Breast epithelium (tissue), 4 donors: ENCODE measurements at regions not wholly inside any gene's neighbourhood (a gene's known extent, or its start where the extent isn't known, plus 50 kb on each side); places are given as distances from the start of the nearest gene placed in this dataset.

Experiments used
- DNase-seq, 2 donors: peaks; one replicate each; pipeline ENCODE4 v3.0.0-alpha.2; 2019; ENCODE audit warnings: low spot score in 2 of 2
- H3K27ac ChIP-seq, 2 donors: fragments of 200-600 bp; sonication (generic) in 1 of 2; one replicate each; pipeline ENCODE4 v1.5.1; 2016 to 2019; ENCODE audit warnings: mild to moderate bottlenecking in 1 of 2
- H3K27me3 ChIP-seq, 2 donors: fragments of 200-600 bp; sonication (generic) in 1 of 2; one replicate each; pipeline versions ENCODE4 v1.5.1 to v1.6.0; 2017 to 2019; ENCODE audit warnings: control low read depth in 1 of 2, mild to moderate bottlenecking in 1 of 2
- H3K36me3 ChIP-seq: fragments of 200-600 bp; one replicate; pipeline ENCODE4 v1.5.1; 2019
- H3K4me1 ChIP-seq, 2 donors: fragments of 200-600 bp; sonication (generic); one replicate each; pipeline ENCODE4 v1.5.1; 2016 to 2019; ENCODE audit warnings: control low read depth in 1 of 2
- H3K4me3 ChIP-seq, 3 donors: fragments of 200-600 bp; sonication (generic); 1 replicate in 2 of 3; 2 replicates in 1 of 3; pipeline ENCODE4 v1.5.1; 2016 to 2019; ENCODE audit warnings: mild to moderate bottlenecking in 3 of 3, moderate library complexity in 2 of 3
- H3K9me3 ChIP-seq, 2 donors: fragments of 200-600 bp; sonication (generic) in 1 of 2; one replicate each; pipeline ENCODE4 v1.5.1; 2016 to 2019; ENCODE audit warnings: control low read depth in 1 of 2
- CTCF ChIP-seq, 3 donors: fragments of 450-650 bp; IDR thresholded peaks; one replicate each; pipeline ENCODE4 v1.5.1; 2016 to 2017; ENCODE audit warnings: antibody characterized with exemption in 3 of 3, mild to moderate bottlenecking in 3 of 3, moderate library complexity in 3 of 3
- POLR2A ChIP-seq: fragments of 450-650 bp; IDR thresholded peaks from one replicate; pipeline ENCODE4 v1.6.1; 2016; ENCODE audit warnings: antibody characterized with exemption, mild to moderate bottlenecking, moderate library complexity
- POLR2AphosphoS5 ChIP-seq, 3 donors: sonication (generic); formaldehyde crosslinking; IDR thresholded peaks; one replicate each; pipeline ENCODE4 v1.6.1; 2017; ENCODE audit warnings: antibody characterized with exemption in 3 of 3
- intact Hi-C: fragments of 100-400 bp; cut with DNase I; formaldehyde crosslinking; loops from one replicate; pipeline ENCODE4 v1.15.1; 2023; ENCODE audit warnings: low total_unique reads

GRCh38 chr18:22839340-22839821, 93.7 kb upstream of the RBBP8 start:
- no peak for TF ChIP-seq CTCF (IDR thresholded peaks at IDR 0.05)
- no peak for TF ChIP-seq POLR2AphosphoS5 (IDR thresholded peaks at IDR 0.05)
- no peak for TF ChIP-seq POLR2A
- intact Hi-C loops, result no loop called here
- no peak for DNase-seq
- Histone ChIP-seq H3K27ac (peak overlapping the region; percentile 59 to 74), H3K4me3 (no peak overlapping the region), H3K36me3 (no peaks in the 10 kb centered on the region), H3K27me3 (no peaks in the 10 kb centered on the region), H3K4me1 (no peaks in the 10 kb centered on the region), H3K9me3 (no peaks in the 10 kb centered on the region)

DNA sequence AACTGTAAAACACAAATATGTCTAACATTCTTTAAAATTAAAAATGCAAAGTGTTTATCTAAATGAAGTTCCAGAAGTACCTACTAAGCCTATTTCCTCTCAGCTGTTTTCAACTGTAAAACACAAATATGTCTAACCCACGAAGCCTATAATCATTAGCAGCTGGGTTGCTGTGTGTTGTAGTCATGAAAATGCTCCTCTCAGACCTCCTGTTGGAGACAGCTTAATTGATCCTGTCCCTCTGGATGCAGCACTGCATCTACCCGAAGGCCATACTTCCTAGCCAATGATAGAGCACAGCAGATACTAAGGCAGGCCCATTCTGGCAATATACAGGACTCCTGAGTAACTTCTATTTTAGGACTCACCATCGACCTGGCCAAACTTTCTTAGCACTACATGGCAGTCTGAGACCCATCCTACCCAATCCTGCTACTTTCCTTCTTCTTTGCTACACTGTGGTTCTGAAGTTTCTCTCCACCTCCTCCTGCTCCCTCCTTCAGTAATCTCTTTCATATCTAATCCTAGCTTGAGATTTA, 92.5 kb upstream of the RBBP8 start:
- Histone ChIP-seq H3K4me1 (no peaks in the 10 kb centered on the region), H3K36me3 (no peaks in the 10 kb centered on the region), H3K4me3 (no peak overlapping the region), H3K9me3 (no peaks in the 10 kb centered on the region), H3K27ac (peak overlapping the region; percentile 68 to 77), H3K27me3 (no peaks in the 10 kb centered on the region)
- no peak for TF ChIP-seq POLR2AphosphoS5 (IDR thresholded peaks at IDR 0.05)
- no peak for TF ChIP-seq POLR2A
- TF ChIP-seq CTCF (IDR thresholded peaks at IDR 0.05), result no peak
- no peak for DNase-seq
- intact Hi-C loops, result no loop called here

GRCh38 chr18:22841840-22842239, 91.3 kb upstream of the RBBP8 start:
- peak in 1 of 2 donors; percentile 39 for DNase-seq
- Histone ChIP-seq H3K4me1 (peaks cover 4 to 5% of the 10 kb centered on the region in 2 donors), H3K4me3 (no peak overlapping the region), H3K27ac (peak overlapping the region; percentile 70 to 77), H3K27me3 (no peaks in the 10 kb centered on the region), H3K36me3 (no peaks in the 10 kb centered on the region), H3K9me3 (no peaks in the 10 kb centered on the region)
- intact Hi-C loops, result no loop called here
- peak in 1 of 3 donors; percentile 13 for TF ChIP-seq POLR2AphosphoS5 (IDR thresholded peaks at IDR 0.05)
- TF ChIP-seq POLR2A, result no peak

- Histone ChIP-seq H3K4me1 (peaks cover 5 to 18% of the 10 kb centered on the region in 2 donors), H3K9me3 (no peaks in the 10 kb centered on the region), H3K27ac (peak overlapping the region; percentile 14 to 28), H3K27me3 (no peaks in the 10 kb centered on the region), H3K36me3 (no peaks in the 10 kb centered on the region), H3K4me3 (no peak overlapping the region)
- no peak for DNase-seq
- TF ChIP-seq POLR2A (no peak), POLR2AphosphoS5 (IDR thresholded peaks at IDR 0.05) (no peak), CTCF (IDR thresholded peaks at IDR 0.05) (no peak)
- intact Hi-C loops, result no loop called here
These were observed 88.9 kb upstream of the RBBP8 start for GRCh38 chr18:22844190-22844589.

DNA sequence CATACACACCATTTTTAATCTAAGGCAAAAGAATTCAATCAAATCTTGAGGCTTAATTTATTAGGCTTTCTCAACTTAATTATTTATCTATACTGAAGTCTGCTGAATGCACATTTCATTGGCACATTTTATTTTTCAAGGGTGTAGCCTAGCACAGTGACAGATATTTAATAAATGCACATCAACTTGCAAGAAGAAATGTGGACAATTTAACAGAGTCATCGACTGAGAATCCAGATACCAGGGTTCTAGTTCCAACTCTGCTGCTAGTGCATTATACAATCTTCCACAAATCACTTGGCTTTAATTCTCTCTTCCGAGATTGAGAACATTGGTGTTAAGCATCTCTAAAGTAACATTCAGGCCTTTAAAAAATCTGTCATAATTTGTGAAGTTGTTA, 88.5 kb upstream of the RBBP8 start:
- intact Hi-C loops, result no loop called here
- no peak for DNase-seq
- Histone ChIP-seq H3K27ac (no peak overlapping the region), H3K9me3 (no peaks in the 10 kb centered on the region), H3K27me3 (no peaks in the 10 kb centered on the region), H3K4me1 (peaks cover 5 to 18% of the 10 kb centered on the region in 2 donors), H3K4me3 (no peak overlapping the region), H3K36me3 (no peaks in the 10 kb centered on the region)
- TF ChIP-seq CTCF (IDR thresholded peaks at IDR 0.05), result no peak
- TF ChIP-seq POLR2A, result no peak
- no peak for TF ChIP-seq POLR2AphosphoS5 (IDR thresholded peaks at IDR 0.05)
